IPS-15b (cell line): ENCODE measurements at regions not wholly inside any gene's neighbourhood (a gene's known extent, or its start where the extent isn't known, plus 50 kb on each side); places are given as distances from the start of the nearest gene placed in this dataset.

ENCODE experiments used
- H3K27me3 ChIP-seq: one replicate; pipeline ENCODE4 v1.6.1; 2013; ENCODE audit warnings: low read length; ENCODE audit not compliant: control insufficient read depth, insufficient read depth
- H3K36me3 ChIP-seq: one replicate; pipeline ENCODE4 v1.6.1; 2013; ENCODE audit warnings: low read length; ENCODE audit not compliant: control insufficient read depth, insufficient read depth
- H3K4me1 ChIP-seq: one replicate; pipeline ENCODE4 v1.6.1; 2013; ENCODE audit warnings: mild to moderate bottlenecking, low read length; ENCODE audit not compliant: control insufficient read depth, insufficient read depth
- H3K4me3 ChIP-seq: one replicate; pipeline ENCODE4 v1.5.1; 2013; ENCODE audit warnings: low read depth, low read length
- H3K9ac ChIP-seq: one replicate; pipeline ENCODE4 v1.6.1; 2013; ENCODE audit warnings: low read depth, mild to moderate bottlenecking, low read length
- H3K9me3 ChIP-seq: one replicate; pipeline ENCODE4 v1.6.1; 2013; ENCODE audit warnings: mild to moderate bottlenecking, low read length; ENCODE audit not compliant: control insufficient read depth, insufficient read depth

GRCh38 chr10:8235253-8236027 lies 181.0 kb downstream of the GATA3 start:
- Histone ChIP-seq H3K4me1 (no peaks in the 10 kb centered on the region), H3K9me3 (no peaks in the 10 kb centered on the region), H3K4me3 (no peak overlapping the region), H3K9ac (no peak overlapping the region), H3K36me3 (no peaks in the 10 kb centered on the region), H3K27me3 (no peaks in the 10 kb centered on the region)

GRCh38 chr10:8238986-8239385 lies 184.5 kb downstream of the GATA3 start:
- H3K4me3 ChIP-seq: no peak overlapping the region
- no peaks in the 10 kb centered on the region for H3K36me3 ChIP-seq
- H3K4me1 ChIP-seq: no peaks in the 10 kb centered on the region
- no peak overlapping the region for H3K9ac ChIP-seq
- no peaks in the 10 kb centered on the region for H3K9me3 ChIP-seq
- H3K27me3 ChIP-seq: no peaks in the 10 kb centered on the region

- Histone ChIP-seq H3K9me3 (no peaks in the 10 kb centered on the region), H3K9ac (no peak overlapping the region), H3K36me3 (no peaks in the 10 kb centered on the region), H3K4me1 (no peaks in the 10 kb centered on the region), H3K4me3 (no peak overlapping the region), H3K27me3 (no peaks in the 10 kb centered on the region)
Measured at GRCh38 chr10:8240861-8241260, 186.4 kb downstream of the GATA3 start.

- Histone ChIP-seq H3K27me3 (no peaks in the 10 kb centered on the region), H3K9ac (no peak overlapping the region), H3K4me1 (no peaks in the 10 kb centered on the region), H3K4me3 (no peak overlapping the region), H3K36me3 (no peaks in the 10 kb centered on the region), H3K9me3 (no peaks in the 10 kb centered on the region)
Measured at GRCh38 chr10:8242295-8242872, 187.9 kb downstream of the GATA3 start.

GRCh38 chr10:8245131-8245813 lies 190.8 kb downstream of the GATA3 start:
- H3K9me3 ChIP-seq: no peaks in the 10 kb centered on the region
- H3K4me3 ChIP-seq: no peak overlapping the region
- H3K36me3 ChIP-seq: no peaks in the 10 kb centered on the region
- no peaks in the 10 kb centered on the region for H3K27me3 ChIP-seq
- no peak overlapping the region for H3K9ac ChIP-seq
- no peaks in the 10 kb centered on the region for H3K4me1 ChIP-seq

GRCh38 chr10:8245814-8246142 lies 191.3 kb downstream of the GATA3 start:
- Histone ChIP-seq H3K9me3 (no peaks in the 10 kb centered on the region), H3K27me3 (no peaks in the 10 kb centered on the region), H3K4me1 (no peaks in the 10 kb centered on the region), H3K9ac (no peak overlapping the region), H3K36me3 (no peaks in the 10 kb centered on the region), H3K4me3 (no peak overlapping the region)

GRCh38 chr10:8246548-8246947 lies 192.1 kb downstream of the GATA3 start:
- Histone ChIP-seq H3K36me3 (no peaks in the 10 kb centered on the region), H3K27me3 (no peaks in the 10 kb centered on the region), H3K9me3 (no peaks in the 10 kb centered on the region), H3K4me1 (no peaks in the 10 kb centered on the region), H3K4me3 (no peak overlapping the region), H3K9ac (no peak overlapping the region)

GRCh38 chr10:8247191-8247590 lies 192.7 kb downstream of the GATA3 start:
- H3K36me3 ChIP-seq: no peaks in the 10 kb centered on the region
- no peaks in the 10 kb centered on the region for H3K4me1 ChIP-seq
- H3K27me3 ChIP-seq: no peaks in the 10 kb centered on the region
- H3K4me3 ChIP-seq: no peak overlapping the region
- H3K9ac ChIP-seq: no peak overlapping the region
- no peaks in the 10 kb centered on the region for H3K9me3 ChIP-seq

- Histone ChIP-seq H3K4me1 (no peaks in the 10 kb centered on the region), H3K4me3 (no peak overlapping the region), H3K36me3 (no peaks in the 10 kb centered on the region), H3K9me3 (no peaks in the 10 kb centered on the region), H3K9ac (no peak overlapping the region), H3K27me3 (no peaks in the 10 kb centered on the region)
Measured at GRCh38 chr10:8248868-8249267, 194.4 kb downstream of the GATA3 start.

GRCh38 chr10:8254350-8254749 lies 199.9 kb downstream of the GATA3 start:
- no peaks in the 10 kb centered on the region for H3K4me1 ChIP-seq

GRCh38 chr10:8255301-8255700 lies 200.8 kb downstream of the GATA3 start:
- H3K9ac ChIP-seq: no peak overlapping the region
- no peaks in the 10 kb centered on the region for H3K9me3 ChIP-seq
- no peaks in the 10 kb centered on the region for H3K27me3 ChIP-seq
- no peak overlapping the region for H3K4me3 ChIP-seq
- no peaks in the 10 kb centered on the region for H3K36me3 ChIP-seq
- no peaks in the 10 kb centered on the region for H3K4me1 ChIP-seq

More at GRCh38 chr10:8254350-8254749, 199.9 kb downstream of the GATA3 start:
- Histone ChIP-seq H3K27me3 (no peaks in the 10 kb centered on the region), H3K9ac (no peak overlapping the region), H3K9me3 (no peaks in the 10 kb centered on the region), H3K36me3 (no peaks in the 10 kb centered on the region), H3K4me3 (no peak overlapping the region)

GRCh38 chr10:8260645-8261044 lies 206.2 kb downstream of the GATA3 start:
- no peaks in the 10 kb centered on the region for H3K27me3 ChIP-seq
- H3K9me3 ChIP-seq: no peaks in the 10 kb centered on the region
- no peak overlapping the region for H3K4me3 ChIP-seq
- H3K4me1 ChIP-seq: no peaks in the 10 kb centered on the region
- no peaks in the 10 kb centered on the region for H3K36me3 ChIP-seq
- no peak overlapping the region for H3K9ac ChIP-seq
